DOHH2 (cell line): ENCODE measurements at regions not wholly inside any gene's neighbourhood (a gene's known extent, or its start where the extent isn't known, plus 50 kb on each side); places are given as distances from the start of the nearest gene placed in this dataset.

Source experiments
- H3F3A ChIP-seq: fragments of 200-600 bp; sonication (generic), shearing (Covaris generic); 2 replicates; pipeline ENCODE4 v1.6.0; 2016; ENCODE audit warnings: antibody characterized with exemption, mild to moderate bottlenecking; ENCODE audit not compliant: control insufficient read depth, insufficient read depth
- H3K27ac ChIP-seq: fragments of 200-600 bp; sonication (generic); 2 replicates; pipeline ENCODE4 v1.5.1; 2014; ENCODE audit warnings: low read depth, mild to moderate bottlenecking, low read length, moderate library complexity
- H3K27me3 ChIP-seq: fragments of 200-600 bp; sonication (generic); 2 replicates; pipeline ENCODE4 v1.6.1; 2014; ENCODE audit warnings: mild to moderate bottlenecking, low read length, mixed read lengths; ENCODE audit not compliant: control insufficient read depth
- H3K36me3 ChIP-seq: fragments of 200-600 bp; sonication (generic); 2 replicates; pipeline ENCODE4 v1.6.1; 2014; ENCODE audit warnings: mild to moderate bottlenecking, low read length, moderate library complexity, mixed read lengths; ENCODE audit not compliant: control insufficient read depth
- H3K4me1 ChIP-seq: fragments of 200-600 bp; sonication (generic); 2 replicates; pipeline ENCODE4 v1.6.1; 2014; ENCODE audit warnings: mild to moderate bottlenecking, low read length, mixed read lengths; ENCODE audit not compliant: control insufficient read depth
- H3K4me2 ChIP-seq: fragments of 200-600 bp; sonication (generic); 2 replicates; pipeline ENCODE4 v1.6.0; 2014; ENCODE audit warnings: mild to moderate bottlenecking, low read length, moderate library complexity
- H3K4me3 ChIP-seq: fragments of 200-600 bp; sonication (generic); 2 replicates; pipeline ENCODE4 v1.5.1; 2014; ENCODE audit warnings: mild to moderate bottlenecking, low read length, mixed read lengths
- H3K79me2 ChIP-seq: fragments of 200-600 bp; sonication (generic); 2 replicates; pipeline ENCODE4 v1.6.1; 2014; ENCODE audit warnings: mild to moderate bottlenecking, low read length, mixed read lengths; ENCODE audit not compliant: control insufficient read depth
- H3K9me2 ChIP-seq: fragments of 200-600 bp; sonication (generic); replicated peaks from 2 replicates; pipeline ENCODE4 v1.6.1; 2014; ENCODE audit warnings: mild to moderate bottlenecking, low read length, mixed read lengths; ENCODE audit not compliant: control insufficient read depth
- H3K9me3 ChIP-seq: fragments of 200-600 bp; sonication (generic); 2 replicates; pipeline ENCODE4 v1.6.1; 2014; ENCODE audit warnings: antibody characterized with exemption, low read length, mixed read lengths; ENCODE audit not compliant: control insufficient read depth, insufficient read depth
- H4K20me1 ChIP-seq: fragments of 200-600 bp; sonication (generic); 2 replicates; pipeline ENCODE4 v1.6.0; 2014; ENCODE audit warnings: low read depth, mild to moderate bottlenecking, antibody characterized with exemption, low read length, moderate library complexity; ENCODE audit not compliant: control insufficient read depth, insufficient read depth
- CTCF ChIP-seq: fragments of 200-600 bp; sonication (generic); IDR thresholded peaks from one replicate; pipeline ENCODE4 v1.5.1; 2014; ENCODE audit warnings: antibody characterized with exemption, mild to moderate bottlenecking, low read depth, low read length; ENCODE audit not compliant: poor library complexity, severe bottlenecking
- EZH2phosphoT487 ChIP-seq: fragments of 200-600 bp; sonication (generic); IDR thresholded peaks from 2 replicates; pipeline ENCODE4 v1.6.1; 2017; ENCODE audit warnings: borderline replicate concordance, mild to moderate bottlenecking, antibody characterized with exemption, low read length, moderate library complexity, mixed read lengths

- Histone ChIP-seq H3K4me2 (no peak overlapping the region), H3K79me2 (no peaks in the 10 kb centered on the region), H3K27me3 (no peaks in the 10 kb centered on the region), H3F3A (no peaks in the 10 kb centered on the region), H3K9me3 (no peaks in the 10 kb centered on the region), H3K36me3 (no peaks in the 10 kb centered on the region), H3K9me2 (no peaks in the 10 kb centered on the region), H3K27ac (no peak overlapping the region), H3K4me3 (no peak overlapping the region), H4K20me1 (no peaks in the 10 kb centered on the region), H3K4me1 (no peaks in the 10 kb centered on the region)
- TF ChIP-seq EZH2phosphoT487 (no peak), CTCF (no peak)
These were observed 189.8 kb upstream of the PLXNA2 start for GRCh38 chr1:208433971-208434370.

GRCh38 chr1:208437401-208437800 is 193.2 kb upstream of the PLXNA2 start:
- Histone ChIP-seq H3K4me1 (no peaks in the 10 kb centered on the region), H3K27me3 (no peaks in the 10 kb centered on the region), H3K4me2 (no peak overlapping the region), H3K4me3 (no peak overlapping the region), H4K20me1 (no peaks in the 10 kb centered on the region), H3F3A (no peaks in the 10 kb centered on the region), H3K27ac (no peak overlapping the region), H3K9me3 (no peaks in the 10 kb centered on the region), H3K36me3 (no peaks in the 10 kb centered on the region), H3K79me2 (no peaks in the 10 kb centered on the region), H3K9me2 (no peaks in the 10 kb centered on the region)
- TF ChIP-seq EZH2phosphoT487 (no peak), CTCF (no peak)

- TF ChIP-seq CTCF (no peak), EZH2phosphoT487 (no peak)
- H3K27ac ChIP-seq: no peak overlapping the region
- no peaks in the 10 kb centered on the region for H4K20me1 ChIP-seq
- H3K4me1 ChIP-seq: no peaks in the 10 kb centered on the region
- no peaks in the 10 kb centered on the region for H3F3A ChIP-seq
- no peaks in the 10 kb centered on the region for H3K36me3 ChIP-seq
- no peak overlapping the region for H3K4me2 ChIP-seq
- H3K4me3 ChIP-seq: no peak overlapping the region
- no peaks in the 10 kb centered on the region for H3K9me3 ChIP-seq
- no peaks in the 10 kb centered on the region for H3K79me2 ChIP-seq
- no peaks in the 10 kb centered on the region for H3K27me3 ChIP-seq
- no peaks in the 10 kb centered on the region for H3K9me2 ChIP-seq
These were observed 194.0 kb upstream of the PLXNA2 start for GRCh38 chr1:208438112-208438699.

GRCh38 chr1:208445758-208446203 is 201.6 kb upstream of the PLXNA2 start:
- Histone ChIP-seq H3K27me3 (no peaks in the 10 kb centered on the region), H3K79me2 (no peaks in the 10 kb centered on the region), H4K20me1 (no peaks in the 10 kb centered on the region), H3K9me2 (no peaks in the 10 kb centered on the region), H3K36me3 (no peaks in the 10 kb centered on the region), H3K4me2 (no peak overlapping the region), H3K4me1 (no peaks in the 10 kb centered on the region), H3F3A (no peaks in the 10 kb centered on the region), H3K9me3 (no peaks in the 10 kb centered on the region), H3K4me3 (no peak overlapping the region), H3K27ac (no peak overlapping the region)
- TF ChIP-seq EZH2phosphoT487 (no peak), CTCF (no peak)
